ENCODE measurements at regions not wholly inside any gene's neighbourhood (a gene's known extent, or its start where the extent isn't known, plus 50 kb on each side); places are given as distances from the start of the nearest gene placed in this dataset.
"Not testable (repeated sequence)": the region's sequence is repeated elsewhere in the genome, so short reads cannot be mapped to it uniquely, and the experiment has no call there.

GRCh38 chrX:120732461-120732860, 102.6 kb upstream of the C1GALT1C1 start:
- no peak overlapping the region for H3K27ac Mint-ChIP-seq

DNA sequence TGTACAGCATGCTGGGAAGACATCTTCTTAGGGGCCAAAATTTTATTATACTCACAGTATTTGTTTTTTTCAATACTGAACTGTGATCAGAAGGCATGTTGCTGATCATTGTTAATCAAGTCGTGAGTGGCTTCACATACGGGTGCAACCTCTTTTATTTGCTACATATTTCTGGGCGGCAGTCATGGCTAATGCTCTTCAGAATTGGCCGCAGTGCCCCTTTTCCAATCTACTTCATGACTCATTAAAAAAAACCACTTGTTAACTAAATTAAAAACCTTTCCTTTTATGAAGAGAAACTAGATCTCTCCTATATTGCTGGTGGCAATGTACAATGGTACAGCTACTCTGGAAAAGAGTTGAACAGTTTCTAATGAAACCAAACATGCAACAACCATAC, 101.5 kb upstream of the C1GALT1C1 start:
- no peak overlapping the region for H3K27ac Mint-ChIP-seq
- no peaks in the 10 kb centered on the region for H3K4me1 Mint-ChIP-seq
- no peak for DNase-seq
- no peak for TF ChIP-seq CTCF (IDR thresholded peaks at IDR 0.05)
- peaks cover 3% of the 10 kb centered on the region for H3K27me3 Mint-ChIP-seq (ENCODE audit: low read depth, poor library complexity)
- no peak overlapping the region for H3K4me3 Mint-ChIP-seq
- H3K36me3 Mint-ChIP-seq (ENCODE audit: low read depth) = no peaks in the 10 kb centered on the region
- peaks cover 47% of the 10 kb centered on the region for H3K9me3 Mint-ChIP-seq

More at GRCh38 chrX:120732461-120732860, 102.6 kb upstream of the C1GALT1C1 start:
- Mint-ChIP-seq H3K27me3 (ENCODE audit: low read depth, poor library complexity) (no peaks in the 10 kb centered on the region), H3K4me1 (no peaks in the 10 kb centered on the region), H3K9me3 (peaks cover 47% of the 10 kb centered on the region), H3K4me3 (no peak overlapping the region), H3K36me3 (ENCODE audit: low read depth) (no peaks in the 10 kb centered on the region)
- no peak for TF ChIP-seq CTCF (IDR thresholded peaks at IDR 0.05)
- no peak for DNase-seq

DNA sequence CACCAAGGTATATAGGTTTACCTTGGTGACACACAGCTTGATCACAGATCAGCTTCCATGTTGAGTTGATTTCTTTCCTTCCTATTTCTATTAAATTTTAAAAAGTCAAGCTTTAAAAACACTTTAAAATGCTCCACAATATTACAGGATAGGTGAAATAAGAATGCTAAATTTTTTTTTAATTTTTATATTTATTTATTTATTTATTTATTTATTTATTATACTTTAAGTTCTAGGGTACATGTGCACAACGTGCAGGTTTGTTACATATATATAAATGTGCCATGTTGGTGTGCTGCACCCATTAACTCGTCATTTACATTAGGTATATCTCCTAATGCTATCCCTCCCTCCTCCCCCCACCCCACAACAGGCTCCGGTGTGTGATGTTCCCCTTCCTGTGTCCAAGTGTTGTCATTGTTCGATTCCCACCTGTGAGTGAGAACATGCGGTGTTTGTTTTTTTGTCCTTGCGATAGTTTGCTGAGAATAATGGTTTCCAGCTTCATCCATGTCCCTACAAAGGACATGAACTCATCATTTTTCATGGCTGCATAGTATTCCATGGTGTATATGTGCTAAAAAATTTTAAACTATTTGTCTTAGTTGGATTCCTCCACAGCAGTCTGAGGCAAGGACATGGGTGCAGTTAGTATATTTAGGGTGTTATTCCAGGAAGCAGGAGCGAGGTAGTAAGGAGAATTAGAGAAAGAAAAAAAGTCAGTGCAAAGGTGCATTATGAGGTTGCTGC, 99.8 kb upstream of the C1GALT1C1 start:
- DNase-seq; H3K4me3 Mint-ChIP-seq; H3K27me3 Mint-ChIP-seq (ENCODE audit: low read depth, poor library complexity); H3K4me1 Mint-ChIP-seq; H3K36me3 Mint-ChIP-seq (ENCODE audit: low read depth); H3K27ac Mint-ChIP-seq: not testable (repeated sequence)
- peaks cover 54% of the 10 kb centered on the region for H3K9me3 Mint-ChIP-seq

DNA sequence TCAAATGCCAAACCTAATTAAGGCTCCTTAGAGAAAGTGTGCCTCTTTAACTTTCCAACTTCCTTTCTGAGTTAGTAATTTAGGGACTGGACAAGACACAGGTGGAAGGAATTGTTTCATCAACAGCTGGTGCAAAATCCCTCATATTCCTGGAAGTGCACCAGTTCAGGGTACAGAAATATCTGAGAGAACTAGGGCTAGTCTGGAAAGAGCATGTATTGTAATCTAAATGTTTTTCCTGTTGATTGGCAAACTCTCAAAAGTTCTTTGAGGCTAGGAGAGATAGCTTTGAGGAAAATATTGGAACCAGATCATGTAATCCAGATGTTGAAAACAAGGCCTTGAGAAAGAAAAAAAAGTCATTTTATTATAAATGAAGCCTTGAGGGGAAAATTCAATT, 98.1 kb upstream of the C1GALT1C1 start:
- Mint-ChIP-seq H3K27ac (no peak overlapping the region), H3K27me3 (ENCODE audit: low read depth, poor library complexity) (peaks cover 3% of the 10 kb centered on the region), H3K4me3 (no peak overlapping the region), H3K9me3 (peaks cover 44% of the 10 kb centered on the region), H3K4me1 (no peaks in the 10 kb centered on the region), H3K36me3 (ENCODE audit: low read depth) (no peaks in the 10 kb centered on the region)
- TF ChIP-seq CTCF (IDR thresholded peaks at IDR 0.05) = no peak
- DNase-seq = no peak

GRCh38 chrX:120727452-120727851, 97.6 kb upstream of the C1GALT1C1 start:
- TF ChIP-seq CTCF (IDR thresholded peaks at IDR 0.05) = no peak
- H3K27me3 Mint-ChIP-seq (ENCODE audit: low read depth, poor library complexity) = peaks cover 3% of the 10 kb centered on the region
- DNase-seq = no peak
- no peaks in the 10 kb centered on the region for H3K4me1 Mint-ChIP-seq
- H3K27ac Mint-ChIP-seq = no peak overlapping the region
- no peaks in the 10 kb centered on the region for H3K36me3 Mint-ChIP-seq (ENCODE audit: low read depth)
- H3K4me3 Mint-ChIP-seq = no peak overlapping the region
- H3K9me3 Mint-ChIP-seq = peaks cover 42% of the 10 kb centered on the region

DNA sequence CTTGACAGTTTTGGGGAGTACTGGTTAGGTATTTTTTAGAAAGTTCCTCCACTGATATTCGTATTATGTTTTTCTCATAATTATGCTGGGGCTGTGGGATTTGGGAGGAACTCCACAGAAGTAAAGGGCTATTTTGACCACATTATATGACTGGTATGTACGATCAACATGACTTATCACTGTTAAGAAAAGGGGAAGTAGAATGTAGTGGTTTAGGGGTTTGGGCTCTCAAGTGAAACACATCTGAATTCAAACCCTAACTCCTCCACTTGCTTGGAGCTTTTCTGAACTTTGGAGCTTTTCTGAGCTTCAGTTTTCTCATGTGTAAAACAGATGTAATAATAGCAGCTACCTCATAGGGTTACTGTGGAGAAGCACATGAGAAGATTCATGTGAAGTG, 96.4 kb upstream of the C1GALT1C1 start:
- no peaks in the 10 kb centered on the region for H3K36me3 Mint-ChIP-seq (ENCODE audit: low read depth)
- no peak for DNase-seq

More for the DNA sequence above, 96.4 kb upstream of the C1GALT1C1 start:
- Mint-ChIP-seq H3K27ac (no peak overlapping the region), H3K4me1 (no peaks in the 10 kb centered on the region), H3K27me3 (ENCODE audit: low read depth, poor library complexity) (peaks cover 3% of the 10 kb centered on the region), H3K9me3 (peaks cover 39% of the 10 kb centered on the region), H3K4me3 (no peak overlapping the region)
- no peak for TF ChIP-seq CTCF (IDR thresholded peaks at IDR 0.05)

Measured in nephron progenitor cell (in vitro differentiated cells).